A673 (cell line): ENCODE measurements at regions not wholly inside any gene's neighbourhood (a gene's known extent, or its start where the extent isn't known, plus 50 kb on each side); places are given as distances from the start of the nearest gene placed in this dataset.

Source experiments
- BruUV-seq: library from RNA; stranded (reverse); fragments of 400-500 nt; replicated peaks from 2 replicates; lab custom pipeline; 2021; lab: Mats Ljungman, UMichigan
- CTCF ChIA-PET: fragments of 300-600 bp; sonication (Branson Sonifier 250); formaldehyde crosslinking; loops from one replicate; lab custom pipeline; 2022; ENCODE audit warnings: antibody characterized with exemption; lab: Charles Lee
- POLR2A ChIA-PET: fragments of 300-600 bp; sonication (Branson Sonifier 250); formaldehyde crosslinking; loops from one replicate; lab custom pipeline; 2022; ENCODE audit warnings: antibody characterized with exemption; ENCODE audit not compliant: low non-redundant PET; lab: Charles Lee
- DNase-seq: peaks from one replicate; pipeline ENCODE4 v3.0.0-alpha.2; 2015; ENCODE audit warnings: low spot score
- H3K27ac ChIP-seq: fragments of 200-600 bp; sonication (generic); 2 replicates; pipeline ENCODE4 v1.5.1; 2016; ENCODE audit warnings: mixed run types, low read depth, mild to moderate bottlenecking, mixed read lengths, antibody characterized with exemption, low read length; ENCODE audit not compliant: poor library complexity, severe bottlenecking
- H3K27me3 ChIP-seq: fragments of 200-600 bp; sonication (generic); replicated peaks from 2 replicates; pipeline ENCODE4 v1.6.1; 2017; ENCODE audit warnings: mixed run types, low read depth, mild to moderate bottlenecking, mixed read lengths, antibody characterized with exemption, low read length; ENCODE audit not compliant: insufficient read depth, poor library complexity
- H3K36me3 ChIP-seq: fragments of 200-600 bp; sonication (generic); 2 replicates; pipeline ENCODE4 v1.6.1; 2016; ENCODE audit warnings: mixed run types, mild to moderate bottlenecking, mixed read lengths, antibody characterized with exemption, low read length; ENCODE audit not compliant: insufficient read depth, poor library complexity, severe bottlenecking
- H3K4me1 ChIP-seq: fragments of 200-600 bp; sonication (generic); 2 replicates; pipeline ENCODE4 v1.6.1; 2017; ENCODE audit warnings: mixed run types, mild to moderate bottlenecking, mixed read lengths, antibody characterized with exemption, low read length; ENCODE audit not compliant: insufficient read depth, poor library complexity, severe bottlenecking
- H3K4me3 ChIP-seq: fragments of 200-600 bp; sonication (generic); 2 replicates; pipeline ENCODE4 v1.5.1; 2016; ENCODE audit warnings: low read depth, mixed run types, mild to moderate bottlenecking, mixed read lengths, low read length; ENCODE audit not compliant: poor library complexity, severe bottlenecking
- H3K9me3 ChIP-seq: fragments of 200-600 bp; sonication (generic); 2 replicates; pipeline ENCODE4 v1.6.1; 2016; ENCODE audit warnings: mixed run types, low read depth, mild to moderate bottlenecking, mixed read lengths, antibody characterized with exemption, low read length; ENCODE audit not compliant: poor library complexity, severe bottlenecking
- EZH2 ChIP-seq: fragments of 200-600 bp; sonication (generic); IDR thresholded peaks from 2 replicates; pipeline ENCODE4 v1.6.1; 2017; ENCODE audit warnings: borderline replicate concordance, low read depth, mild to moderate bottlenecking, mixed read lengths, antibody characterized with exemption, low read length; ENCODE audit not compliant: poor library complexity, severe bottlenecking
- intact Hi-C: fragments of 100-400 bp; cut with micrococcal nuclease; formaldehyde crosslinking; loops from one replicate; pipeline ENCODE4 v1.10.0; 2022; ENCODE audit not compliant: unreplicated experiment
- TF ChIP-seq, protein P1 (sequence below): fragments of 300-800, 200-600 bp; sonication (generic); conservative IDR thresholded peaks from 2 replicates; pipeline ENCODE4 v1.5.1; 2017; ENCODE audit warnings: low read depth, mild to moderate bottlenecking, antibody characterized with exemption, low read length, moderate library complexity, mixed read lengths

- CTCF ChIA-PET = no interaction called here
- intact Hi-C loops = no loop called here
- BruUV-seq = no TSS peak
- TF ChIP-seq, protein P1, sequence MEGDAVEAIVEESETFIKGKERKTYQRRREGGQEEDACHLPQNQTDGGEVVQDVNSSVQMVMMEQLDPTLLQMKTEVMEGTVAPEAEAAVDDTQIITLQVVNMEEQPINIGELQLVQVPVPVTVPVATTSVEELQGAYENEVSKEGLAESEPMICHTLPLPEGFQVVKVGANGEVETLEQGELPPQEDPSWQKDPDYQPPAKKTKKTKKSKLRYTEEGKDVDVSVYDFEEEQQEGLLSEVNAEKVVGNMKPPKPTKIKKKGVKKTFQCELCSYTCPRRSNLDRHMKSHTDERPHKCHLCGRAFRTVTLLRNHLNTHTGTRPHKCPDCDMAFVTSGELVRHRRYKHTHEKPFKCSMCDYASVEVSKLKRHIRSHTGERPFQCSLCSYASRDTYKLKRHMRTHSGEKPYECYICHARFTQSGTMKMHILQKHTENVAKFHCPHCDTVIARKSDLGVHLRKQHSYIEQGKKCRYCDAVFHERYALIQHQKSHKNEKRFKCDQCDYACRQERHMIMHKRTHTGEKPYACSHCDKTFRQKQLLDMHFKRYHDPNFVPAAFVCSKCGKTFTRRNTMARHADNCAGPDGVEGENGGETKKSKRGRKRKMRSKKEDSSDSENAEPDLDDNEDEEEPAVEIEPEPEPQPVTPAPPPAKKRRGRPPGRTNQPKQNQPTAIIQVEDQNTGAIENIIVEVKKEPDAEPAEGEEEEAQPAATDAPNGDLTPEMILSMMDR = no peak
- no peak for TF ChIP-seq EZH2
- H3K4me3 ChIP-seq = no peak overlapping the region
- H3K9me3 ChIP-seq = no peaks in the 10 kb centered on the region
- H3K27ac ChIP-seq = no peak overlapping the region
- H3K4me1 ChIP-seq = peaks cover 27% of the 10 kb centered on the region
- H3K27me3 ChIP-seq = no peaks in the 10 kb centered on the region
- POLR2A ChIA-PET = no interaction called here
- H3K36me3 ChIP-seq = no peaks in the 10 kb centered on the region
- no peak for DNase-seq
These were observed 677.8 kb downstream of the TOX3 start for GRCh38 chr16:51869176-51869575.

DNA sequence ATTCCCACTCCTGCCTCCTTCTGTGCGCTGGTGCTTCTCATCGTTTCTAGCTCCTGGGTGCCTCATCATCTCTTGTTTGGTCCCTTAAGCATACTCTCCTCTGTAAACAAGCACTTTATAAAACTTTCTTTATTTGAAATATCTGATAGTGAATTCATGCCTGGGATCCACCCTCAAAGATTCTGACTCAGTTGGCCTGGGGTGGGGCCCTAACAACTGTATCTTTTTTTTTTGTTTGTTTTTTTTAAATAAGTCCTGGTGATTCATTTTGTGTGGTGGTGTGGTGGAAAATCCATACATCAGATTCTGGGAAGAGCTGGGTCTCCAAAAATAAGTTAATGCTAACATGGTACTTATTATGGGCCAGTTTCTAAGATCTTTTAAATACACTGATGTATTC, 678.3 kb downstream of the TOX3 start:
- Histone ChIP-seq H3K4me3 (no peak overlapping the region), H3K27ac (no peak overlapping the region), H3K36me3 (no peaks in the 10 kb centered on the region), H3K9me3 (no peaks in the 10 kb centered on the region), H3K4me1 (peaks cover 27% of the 10 kb centered on the region), H3K27me3 (no peaks in the 10 kb centered on the region)
- intact Hi-C loops = no loop called here
- BruUV-seq = no TSS peak
- no peak for DNase-seq
- no peak for TF ChIP-seq EZH2
- TF ChIP-seq, protein P1 = no peak
- CTCF ChIA-PET = no interaction called here
- POLR2A ChIA-PET = no interaction called here

- H3K9me3 ChIP-seq = no peaks in the 10 kb centered on the region
- ChIA-PET POLR2A (no interaction called here), CTCF (no interaction called here)
- H3K4me3 ChIP-seq = no peak overlapping the region
- BruUV-seq = no TSS peak
- TF ChIP-seq, protein P1 = no peak
- TF ChIP-seq EZH2 = no peak
- DNase-seq = no peak
- H3K27ac ChIP-seq = no peak overlapping the region
- no peaks in the 10 kb centered on the region for H3K36me3 ChIP-seq
- intact Hi-C loops = no loop called here
- H3K4me1 ChIP-seq = peaks cover 25% of the 10 kb centered on the region
- no peaks in the 10 kb centered on the region for H3K27me3 ChIP-seq
These were observed 679.4 kb downstream of the TOX3 start for GRCh38 chr16:51867386-51868065.
